ENCODE measurements at regions not wholly inside any gene's neighbourhood (a gene's known extent, or its start where the extent isn't known, plus 50 kb on each side); places are given as distances from the start of the nearest gene placed in this dataset.
"Not testable (repeated sequence)": the region's sequence is repeated elsewhere in the genome, so short reads cannot be mapped to it uniquely, and the experiment has no call there.

DNA sequence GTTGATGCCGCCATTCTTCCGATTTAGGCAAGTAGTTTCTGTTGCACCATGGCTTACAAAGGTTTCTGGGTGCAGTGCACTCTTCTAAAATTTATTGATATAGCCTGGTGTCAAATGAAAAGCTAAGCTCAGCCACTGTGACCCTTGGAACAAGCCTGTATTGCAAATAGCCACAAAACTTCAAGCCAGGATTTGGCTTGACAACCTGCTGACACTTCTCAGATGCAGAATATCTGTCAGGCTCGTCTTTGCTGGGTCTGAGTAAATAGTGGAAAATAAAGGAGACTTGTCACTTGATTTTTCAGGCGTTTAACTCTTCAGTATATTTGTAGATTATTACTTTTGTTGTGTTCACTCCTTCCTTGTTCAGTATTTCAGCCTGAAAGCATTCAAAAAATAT lies 871.8 kb downstream of the OTOL1 start:
- Mint-ChIP-seq H3K4me1 (no peaks in the 10 kb centered on the region), H3K27ac (no peak overlapping the region), H3K27me3 (no peaks in the 10 kb centered on the region), H3K4me3 (no peak overlapping the region), H3K36me3 (ENCODE audit: low read depth) (no peaks in the 10 kb centered on the region), H3K9me3 (peaks cover 14% of the 10 kb centered on the region)
- ATAC-seq (replicated peaks) = no peak

DNA sequence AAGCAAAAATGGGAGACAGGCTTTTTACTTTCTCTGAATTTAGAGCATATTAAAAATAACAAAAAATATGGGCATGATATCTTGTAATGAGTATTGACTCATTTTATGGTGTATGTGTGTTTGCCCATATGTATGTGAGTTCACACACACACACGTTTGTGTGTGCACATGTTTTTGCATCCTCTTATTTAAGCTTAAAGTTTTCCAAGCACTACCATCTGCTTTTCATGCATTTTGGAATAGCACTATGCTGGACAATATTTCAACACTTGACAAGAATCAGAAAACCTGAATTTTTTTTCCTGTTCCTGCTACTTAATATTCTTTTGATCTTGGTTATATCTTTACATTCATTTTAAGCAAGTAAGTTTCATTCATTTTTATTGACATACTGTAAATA lies 872.7 kb downstream of the OTOL1 start:
- Mint-ChIP-seq H3K4me3 (no peak overlapping the region), H3K27ac (no peak overlapping the region), H3K36me3 (ENCODE audit: low read depth) (no peaks in the 10 kb centered on the region), H3K9me3 (peaks cover 14% of the 10 kb centered on the region), H3K4me1 (no peaks in the 10 kb centered on the region), H3K27me3 (no peaks in the 10 kb centered on the region)
- ATAC-seq (replicated peaks) = no peak

DNA sequence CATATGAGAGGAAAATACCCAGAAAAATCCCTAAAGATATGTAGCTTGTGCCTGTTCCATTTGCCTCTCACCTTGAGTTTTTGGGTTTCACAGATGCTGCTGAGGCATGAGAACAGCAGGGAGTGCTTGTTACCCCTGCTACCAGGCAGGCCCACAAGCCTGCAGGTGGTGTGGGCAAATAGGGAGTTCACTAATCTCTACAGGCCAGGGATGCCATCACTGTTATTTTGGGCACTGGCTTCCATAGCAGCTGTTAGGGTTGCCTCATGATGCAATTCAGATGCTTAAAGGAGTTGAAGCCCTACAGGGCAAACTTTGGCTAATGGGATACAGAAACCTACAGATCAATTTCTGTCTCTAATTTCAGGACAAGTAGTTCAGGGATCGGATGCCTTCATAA lies 873.5 kb downstream of the OTOL1 start:
- Mint-ChIP-seq H3K4me3 (no peak overlapping the region), H3K27me3 (no peaks in the 10 kb centered on the region), H3K36me3 (ENCODE audit: low read depth) (no peaks in the 10 kb centered on the region), H3K4me1 (no peaks in the 10 kb centered on the region), H3K27ac (no peak overlapping the region), H3K9me3 (peaks cover 14% of the 10 kb centered on the region)
- no peak for ATAC-seq (replicated peaks)

DNA sequence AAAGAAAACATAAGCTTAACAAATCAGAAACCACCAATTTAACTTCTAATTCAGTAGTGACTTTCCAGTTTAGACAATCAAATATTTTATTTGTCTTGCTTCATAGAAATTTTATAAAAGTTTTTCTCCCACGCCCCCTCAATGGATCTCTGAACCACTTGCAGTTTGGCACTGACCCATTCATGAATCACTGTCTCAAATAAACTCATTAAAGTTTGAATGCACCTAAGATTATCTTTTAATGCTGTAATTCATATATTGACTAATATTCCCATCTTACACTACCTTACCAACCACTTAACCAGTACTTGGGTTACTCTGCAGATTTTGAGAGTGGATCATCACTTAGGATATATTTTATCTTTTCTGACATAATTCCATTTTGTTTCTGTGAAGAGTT lies 880.2 kb downstream of the OTOL1 start:
- no peak for ATAC-seq (replicated peaks)
- Mint-ChIP-seq H3K9me3 (peaks cover 11% of the 10 kb centered on the region), H3K4me3 (no peak overlapping the region), H3K4me1 (no peaks in the 10 kb centered on the region), H3K27me3 (no peaks in the 10 kb centered on the region), H3K36me3 (ENCODE audit: low read depth) (no peaks in the 10 kb centered on the region), H3K27ac (no peak overlapping the region)

DNA sequence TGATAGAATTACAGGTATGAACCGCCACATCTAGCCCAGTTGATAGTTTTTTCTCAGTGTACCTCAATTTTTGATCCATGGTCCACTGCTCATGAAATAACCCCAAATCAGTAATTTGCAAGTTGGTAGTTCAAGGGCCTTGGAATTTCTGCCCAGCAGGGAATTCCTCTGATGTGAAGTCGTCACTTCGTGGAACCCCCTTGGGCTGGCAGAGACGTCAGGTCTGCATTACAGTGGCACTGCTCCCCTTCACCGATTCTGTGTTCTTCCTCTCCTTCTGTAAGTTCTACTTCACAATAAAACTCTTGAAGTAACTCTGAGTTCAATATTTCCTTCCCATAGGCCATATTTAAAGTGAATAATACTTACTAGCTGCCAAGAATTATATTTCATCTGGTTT lies 881.0 kb downstream of the OTOL1 start:
- Mint-ChIP-seq H3K9me3 (peaks cover 11% of the 10 kb centered on the region), H3K27ac (no peak overlapping the region), H3K36me3 (ENCODE audit: low read depth) (no peaks in the 10 kb centered on the region), H3K27me3 (no peaks in the 10 kb centered on the region), H3K4me1 (no peaks in the 10 kb centered on the region), H3K4me3 (no peak overlapping the region)
- no peak for ATAC-seq (replicated peaks)

DNA sequence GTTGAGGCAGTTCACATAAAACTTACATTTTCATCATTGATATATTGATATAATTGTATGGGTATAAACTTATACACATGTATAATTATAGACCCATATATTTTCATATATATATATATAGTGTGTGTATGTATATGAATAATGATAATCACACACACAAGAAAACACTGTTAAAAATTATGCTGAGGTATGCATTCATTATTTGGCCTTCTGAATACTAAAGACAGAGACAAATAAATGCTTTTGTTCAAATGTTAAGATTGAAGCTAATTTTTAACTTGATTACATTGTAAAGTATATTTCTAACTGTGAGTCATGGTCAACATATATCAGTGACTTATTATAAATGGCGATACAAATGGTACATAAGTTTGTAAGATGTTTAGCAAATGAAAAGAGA lies 888.8 kb downstream of the OTOL1 start:
- Mint-ChIP-seq H3K4me3 (no peak overlapping the region), H3K36me3 (ENCODE audit: low read depth) (no peaks in the 10 kb centered on the region), H3K4me1 (no peaks in the 10 kb centered on the region), H3K27ac (no peak overlapping the region), H3K27me3 (no peaks in the 10 kb centered on the region), H3K9me3 (peaks cover 6% of the 10 kb centered on the region)
- ATAC-seq (replicated peaks) = no peak

DNA sequence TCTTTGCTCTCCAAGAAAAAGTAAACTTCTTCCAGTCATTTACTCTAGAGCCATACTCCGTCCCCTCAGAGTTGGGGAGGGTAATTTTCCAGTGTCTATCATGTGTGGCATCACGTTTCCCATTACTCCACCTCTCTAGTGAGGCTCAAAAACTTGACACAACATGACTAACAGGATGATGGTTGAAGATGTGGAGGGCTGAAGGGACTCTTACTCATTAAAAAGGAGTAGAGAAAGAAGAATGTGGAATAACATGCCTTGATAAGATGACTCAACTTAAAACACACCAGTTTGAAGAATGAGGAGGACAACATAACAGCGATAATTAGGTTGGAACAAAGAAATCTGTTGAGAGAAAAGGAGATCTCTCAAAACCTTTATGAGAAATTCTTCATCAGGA lies 894.3 kb downstream of the OTOL1 start:
- no peak overlapping the region for H3K27ac Mint-ChIP-seq
- H3K4me1 Mint-ChIP-seq = no peaks in the 10 kb centered on the region
- no peak overlapping the region for H3K4me3 Mint-ChIP-seq
- peaks cover 19% of the 10 kb centered on the region for H3K9me3 Mint-ChIP-seq
- H3K27me3 Mint-ChIP-seq = no peaks in the 10 kb centered on the region
- no peak for ATAC-seq (replicated peaks)
- H3K36me3 Mint-ChIP-seq (ENCODE audit: low read depth) = no peaks in the 10 kb centered on the region

DNA sequence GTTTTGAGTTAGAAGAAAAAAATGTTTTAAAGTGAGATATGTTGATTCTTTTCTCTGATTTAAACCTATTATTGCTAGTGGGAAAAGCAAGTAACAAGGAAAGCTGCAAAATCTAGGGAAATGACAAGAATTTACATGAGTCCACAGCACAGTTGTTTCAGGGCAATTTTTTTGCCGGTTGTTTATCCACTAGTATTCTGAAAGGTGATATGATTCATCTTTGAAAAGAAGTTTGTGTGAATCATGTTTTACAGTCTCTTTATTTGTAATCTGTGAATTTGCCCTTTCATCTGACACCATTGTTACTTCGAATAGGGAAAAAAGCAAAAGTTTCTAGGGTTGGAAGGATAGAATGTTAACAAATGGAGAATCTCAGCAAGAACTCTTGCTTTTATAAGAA lies 894.7 kb downstream of the OTOL1 start:
- Mint-ChIP-seq H3K9me3 (peaks cover 19% of the 10 kb centered on the region), H3K36me3 (ENCODE audit: low read depth) (no peaks in the 10 kb centered on the region), H3K4me1 (no peaks in the 10 kb centered on the region), H3K4me3 (no peak overlapping the region), H3K27me3 (no peaks in the 10 kb centered on the region), H3K27ac (no peak overlapping the region)
- ATAC-seq (replicated peaks) = no peak

DNA sequence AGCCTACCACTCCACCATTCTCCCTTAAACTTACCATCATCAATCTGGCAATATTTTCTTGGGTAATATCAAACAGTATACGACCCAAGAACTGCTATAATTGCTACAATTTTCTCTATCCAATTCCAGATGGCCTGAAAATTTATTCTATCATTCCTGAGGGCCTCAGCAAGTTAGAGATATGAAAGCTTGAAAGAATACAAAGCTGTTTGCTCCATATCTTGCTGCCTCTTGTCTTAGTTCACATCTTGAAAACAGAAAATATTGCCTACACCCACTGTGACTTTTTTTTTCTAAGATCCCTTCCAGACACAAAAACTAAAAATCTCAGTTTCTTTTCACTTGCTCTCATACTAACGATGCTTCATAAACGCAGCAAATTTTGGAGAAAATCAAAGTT lies 898.9 kb downstream of the OTOL1 start:
- peaks cover 20% of the 10 kb centered on the region for H3K9me3 Mint-ChIP-seq
- H3K4me1 Mint-ChIP-seq = no peaks in the 10 kb centered on the region
- H3K36me3 Mint-ChIP-seq (ENCODE audit: low read depth) = no peaks in the 10 kb centered on the region
- ATAC-seq (replicated peaks) = no peak
- no peaks in the 10 kb centered on the region for H3K27me3 Mint-ChIP-seq
- H3K4me3 Mint-ChIP-seq = no peak overlapping the region
- H3K27ac Mint-ChIP-seq = no peak overlapping the region

DNA sequence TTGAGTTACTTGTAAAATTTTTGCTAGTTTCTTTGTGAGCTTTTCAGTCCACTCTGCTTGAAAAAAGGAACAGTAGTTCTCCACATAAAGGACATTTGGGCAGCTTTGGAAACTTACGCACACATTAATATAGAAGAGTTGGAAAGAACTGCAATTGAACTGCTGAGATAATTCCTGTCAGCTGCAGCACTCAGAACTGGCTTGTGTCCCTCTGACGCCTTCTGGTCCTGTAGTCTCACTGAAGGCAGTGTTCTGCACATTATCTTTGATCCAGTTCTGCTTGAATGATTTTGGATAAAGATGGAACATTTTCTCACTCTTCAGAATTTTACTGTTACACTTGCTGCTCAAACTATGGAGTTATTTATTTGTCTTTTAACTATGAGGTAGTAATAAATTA lies 901.9 kb downstream of the OTOL1 start:
- H3K4me1 Mint-ChIP-seq = no peaks in the 10 kb centered on the region

DNA sequence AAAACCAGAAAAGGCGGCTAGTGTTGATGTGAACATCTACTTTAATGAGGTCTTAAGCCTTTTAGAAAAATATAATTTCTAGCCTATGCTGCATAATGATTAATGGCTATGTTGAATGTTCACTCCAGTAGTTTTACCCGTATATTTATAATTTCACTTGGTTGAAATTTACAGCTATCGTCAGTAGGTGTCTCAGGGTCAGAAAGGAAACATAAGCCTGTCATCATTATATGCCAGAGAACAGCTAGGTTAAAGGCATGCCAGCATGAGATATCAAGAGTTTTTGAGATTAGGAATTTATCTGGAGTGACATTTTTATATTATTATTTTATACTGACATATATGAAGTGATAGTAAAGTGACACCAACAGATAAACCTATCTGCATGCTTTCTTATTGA lies 904.1 kb downstream of the OTOL1 start:
- H3K9me3 Mint-ChIP-seq = peaks cover 15% of the 10 kb centered on the region
- no peak overlapping the region for H3K4me3 Mint-ChIP-seq
- ATAC-seq (replicated peaks) = no peak
- no peaks in the 10 kb centered on the region for H3K27me3 Mint-ChIP-seq
- no peaks in the 10 kb centered on the region for H3K36me3 Mint-ChIP-seq (ENCODE audit: low read depth)
- H3K4me1 Mint-ChIP-seq = no peaks in the 10 kb centered on the region
- no peak overlapping the region for H3K27ac Mint-ChIP-seq

More for the DNA sequence above, 901.9 kb downstream of the OTOL1 start:
- Mint-ChIP-seq H3K27ac (no peak overlapping the region), H3K9me3 (peaks cover 15% of the 10 kb centered on the region), H3K4me3 (no peak overlapping the region), H3K27me3 (no peaks in the 10 kb centered on the region), H3K36me3 (ENCODE audit: low read depth) (no peaks in the 10 kb centered on the region)
- no peak for ATAC-seq (replicated peaks)

DNA sequence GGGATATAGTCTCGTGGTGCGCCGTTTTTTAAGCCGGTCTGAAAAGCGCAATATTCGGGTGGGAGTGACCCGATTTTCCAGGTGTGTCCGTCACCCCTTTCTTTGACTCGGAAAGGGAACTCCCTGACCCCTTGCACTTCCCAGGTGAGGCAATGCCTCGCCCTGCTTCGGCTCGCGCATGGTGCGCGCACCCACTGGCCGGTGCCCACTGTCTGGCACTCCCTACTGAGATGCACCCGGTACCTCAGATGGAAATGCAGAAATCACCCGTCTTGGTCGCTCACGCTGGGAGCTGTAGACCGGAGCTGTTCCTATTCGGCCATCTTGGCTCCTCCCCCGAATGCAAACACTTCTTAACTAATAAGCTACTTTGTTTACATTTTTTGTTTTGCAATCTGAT lies 914.9 kb downstream of the OTOL1 start:
- H3K9me3 Mint-ChIP-seq; H3K36me3 Mint-ChIP-seq (ENCODE audit: low read depth); H3K4me1 Mint-ChIP-seq; H3K4me3 Mint-ChIP-seq; H3K27ac Mint-ChIP-seq; ATAC-seq (replicated peaks); H3K27me3 Mint-ChIP-seq: not testable (repeated sequence)

DNA sequence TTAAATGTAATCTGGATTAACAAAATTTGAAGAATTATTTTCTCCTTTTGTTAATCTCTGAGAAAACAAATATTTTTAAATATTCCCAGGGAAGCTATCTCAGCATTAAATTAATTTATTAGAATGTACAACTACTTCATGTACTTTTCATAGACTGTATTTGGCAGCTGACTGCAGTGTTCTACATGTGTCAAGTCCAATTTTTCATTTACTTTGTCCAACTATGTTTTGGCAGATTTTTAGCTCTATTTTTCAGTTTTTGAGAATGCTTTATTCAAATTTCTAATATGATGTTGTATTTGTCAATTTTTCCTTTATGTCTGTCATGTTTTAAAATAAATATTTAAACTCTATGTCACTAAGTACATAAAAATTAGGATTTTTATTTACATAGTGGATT lies 925.1 kb downstream of the OTOL1 start:
- H3K9me3 Mint-ChIP-seq = no peaks in the 10 kb centered on the region
- H3K27ac Mint-ChIP-seq = no peak overlapping the region
- H3K36me3 Mint-ChIP-seq (ENCODE audit: low read depth) = no peaks in the 10 kb centered on the region
- no peak overlapping the region for H3K4me3 Mint-ChIP-seq
- no peak for ATAC-seq (replicated peaks)
- no peaks in the 10 kb centered on the region for H3K4me1 Mint-ChIP-seq
- H3K27me3 Mint-ChIP-seq = no peaks in the 10 kb centered on the region

DNA sequence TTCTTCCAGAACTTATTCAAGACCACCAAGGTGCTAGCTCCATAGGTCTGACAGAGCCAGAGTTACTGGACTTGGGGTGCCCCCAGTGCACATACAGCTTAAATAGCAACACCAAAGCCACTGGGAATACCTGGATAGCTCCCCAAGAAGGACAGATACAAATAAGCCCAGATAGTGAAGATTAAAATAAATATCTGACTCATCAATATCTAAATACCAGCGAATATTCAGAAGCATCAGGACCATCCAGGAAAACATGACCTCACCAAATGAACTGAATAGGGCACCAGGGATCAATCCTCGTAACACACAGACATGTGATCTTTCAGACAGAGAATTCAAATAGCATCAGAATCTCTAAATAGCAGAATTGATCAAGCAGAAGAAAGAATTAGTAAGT lies 931.6 kb downstream of the OTOL1 start:
- H3K4me1 Mint-ChIP-seq = no peaks in the 10 kb centered on the region
- peaks cover 24% of the 10 kb centered on the region for H3K9me3 Mint-ChIP-seq
- H3K36me3 Mint-ChIP-seq (ENCODE audit: low read depth) = no peaks in the 10 kb centered on the region
- no peak for ATAC-seq (replicated peaks)
- H3K27me3 Mint-ChIP-seq = no peaks in the 10 kb centered on the region
- no peak overlapping the region for H3K4me3 Mint-ChIP-seq
- H3K27ac Mint-ChIP-seq = no peak overlapping the region

DNA sequence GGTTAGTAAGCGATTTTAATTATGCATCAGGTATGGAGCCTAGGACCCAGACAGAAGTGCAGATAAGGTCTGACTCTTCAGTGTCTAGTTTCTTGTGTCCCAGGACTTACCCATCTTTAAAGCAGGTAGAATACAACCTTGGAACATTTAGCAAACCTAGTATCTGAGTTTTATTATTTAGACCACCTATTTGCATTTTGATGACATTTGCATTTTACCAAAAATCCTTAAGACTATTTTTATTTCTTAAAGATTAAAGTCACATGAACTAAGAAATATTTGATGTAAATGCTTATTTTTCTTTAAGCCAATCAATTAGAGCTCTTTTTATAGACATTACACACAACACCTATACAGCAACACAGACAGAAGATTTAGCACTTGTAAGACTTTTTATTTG lies 939.1 kb downstream of the OTOL1 start:
- ATAC-seq (replicated peaks) = no peak

DNA sequence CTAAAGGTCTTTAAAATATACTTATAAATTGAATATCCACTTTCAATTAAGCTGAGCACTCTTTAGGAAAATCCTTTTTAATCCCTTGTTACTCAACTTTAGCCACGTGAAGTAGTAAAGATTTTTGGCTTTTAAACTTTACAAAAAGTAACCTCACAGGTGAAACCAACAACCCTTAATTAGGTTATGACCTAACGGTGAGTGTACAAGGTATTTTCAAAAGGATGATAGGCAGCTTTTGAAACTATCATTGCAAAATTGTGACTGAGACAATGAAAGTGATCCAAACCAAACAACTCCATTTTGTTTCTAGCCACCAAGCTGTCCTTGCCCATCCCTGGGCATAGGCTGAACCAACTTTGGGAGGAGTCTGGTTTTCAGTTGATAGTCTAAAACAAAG lies 940.2 kb downstream of the OTOL1 start:
- no peak overlapping the region for H3K4me3 Mint-ChIP-seq
- peaks cover 19% of the 10 kb centered on the region for H3K9me3 Mint-ChIP-seq
- ATAC-seq (replicated peaks) = no peak
- H3K27ac Mint-ChIP-seq = no peak overlapping the region
- no peaks in the 10 kb centered on the region for H3K36me3 Mint-ChIP-seq (ENCODE audit: low read depth)
- no peaks in the 10 kb centered on the region for H3K4me1 Mint-ChIP-seq
- no peaks in the 10 kb centered on the region for H3K27me3 Mint-ChIP-seq

More for the DNA sequence above, 939.1 kb downstream of the OTOL1 start:
- H3K4me1 Mint-ChIP-seq = no peaks in the 10 kb centered on the region
- no peaks in the 10 kb centered on the region for H3K27me3 Mint-ChIP-seq
- H3K9me3 Mint-ChIP-seq = peaks cover 16% of the 10 kb centered on the region
- H3K36me3 Mint-ChIP-seq (ENCODE audit: low read depth) = no peaks in the 10 kb centered on the region
- H3K4me3 Mint-ChIP-seq = no peak overlapping the region
- no peak overlapping the region for H3K27ac Mint-ChIP-seq

Data from activated T-helper 17 cell treated with anti-CD3 and anti-CD28 coated beads, Interleukin-2, amount 50 U/mL, for 72 hours (primary cell).